NCI-H2196 (cell line): ENCODE measurements at regions not wholly inside any gene's neighbourhood (a gene's known extent, or its start where the extent isn't known, plus 50 kb on each side); places are given as distances from the start of the nearest gene placed in this dataset.

Experiments
- DNase-seq: peaks from one replicate; lab custom pipeline; 2025; ENCODE audit not compliant: unreplicated experiment; lab: John Stamatoyannopoulos, UW

- DNase-seq, result no peak
Measured at GRCh38 chr2:2635025-2635528, 304.0 kb upstream of the MYT1L start.

- no peak for DNase-seq
Measured at GRCh38 chr2:2633017-2633416, 301.9 kb upstream of the MYT1L start.

GRCh38 chr2:2623939-2624338 is 292.9 kb upstream of the MYT1L start:
- DNase-seq, result no peak

DNA sequence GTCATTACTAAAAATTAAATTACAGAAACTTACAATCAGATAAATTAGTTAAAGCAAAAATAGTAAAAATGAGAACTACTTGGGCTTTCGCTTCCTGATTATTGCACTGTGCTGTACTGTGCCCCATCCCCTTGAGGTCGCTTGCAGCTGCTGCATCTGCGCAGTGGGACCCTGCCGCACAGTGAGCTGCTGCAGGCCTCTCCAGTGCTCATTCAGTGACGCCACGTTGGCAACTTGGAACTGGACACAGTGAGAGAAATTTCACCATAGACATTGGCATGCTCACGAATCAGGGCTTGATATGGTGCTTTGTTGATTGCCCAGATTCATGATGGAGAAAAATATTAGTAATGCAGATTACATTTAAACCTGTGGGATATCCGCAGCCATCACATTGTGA is 290.8 kb upstream of the MYT1L start:
- no peak for DNase-seq

DNA sequence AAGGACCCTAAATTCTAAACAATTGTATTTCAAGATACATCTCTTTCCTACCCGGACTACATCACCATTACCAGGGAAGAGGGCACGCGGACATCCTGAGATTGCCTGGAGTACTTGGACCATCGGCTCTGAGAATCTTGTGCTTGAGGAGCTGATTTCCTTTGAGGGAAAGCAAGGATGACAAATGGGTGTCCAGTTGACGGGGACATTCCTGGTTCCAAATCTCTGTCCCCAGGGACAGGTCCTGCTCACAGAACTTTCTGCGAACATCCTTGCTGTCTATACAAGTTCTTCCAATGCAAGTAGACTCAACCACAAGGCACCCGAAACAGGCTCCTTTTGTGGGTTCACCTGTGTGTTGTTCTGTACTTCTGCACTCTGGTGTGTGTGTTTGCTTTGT is 289.5 kb upstream of the MYT1L start:
- DNase-seq, result no peak

- no peak for DNase-seq
Measured at GRCh38 chr2:2619995-2620394, 288.9 kb upstream of the MYT1L start.

DNA sequence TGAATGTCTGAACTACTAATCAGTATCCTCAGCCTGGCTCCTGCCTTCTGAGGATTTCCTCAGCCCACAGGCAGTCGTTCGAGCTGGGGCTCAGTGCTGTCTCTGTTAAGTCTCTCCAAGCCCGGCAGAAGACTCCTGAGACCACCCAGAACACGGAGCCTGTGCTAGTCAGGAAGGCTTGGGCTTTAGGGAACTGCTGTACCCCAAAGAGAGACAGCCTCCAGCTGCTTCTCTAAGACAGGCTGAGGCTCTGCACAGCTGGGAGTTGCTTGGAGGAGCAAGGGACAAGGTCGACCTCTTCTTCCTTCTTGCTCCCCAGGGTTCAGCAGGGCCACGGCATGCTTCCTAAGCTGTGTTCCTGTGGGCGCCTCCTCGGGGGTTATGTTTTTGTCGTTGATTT is 283.4 kb upstream of the MYT1L start:
- DNase-seq, result no peak

DNA sequence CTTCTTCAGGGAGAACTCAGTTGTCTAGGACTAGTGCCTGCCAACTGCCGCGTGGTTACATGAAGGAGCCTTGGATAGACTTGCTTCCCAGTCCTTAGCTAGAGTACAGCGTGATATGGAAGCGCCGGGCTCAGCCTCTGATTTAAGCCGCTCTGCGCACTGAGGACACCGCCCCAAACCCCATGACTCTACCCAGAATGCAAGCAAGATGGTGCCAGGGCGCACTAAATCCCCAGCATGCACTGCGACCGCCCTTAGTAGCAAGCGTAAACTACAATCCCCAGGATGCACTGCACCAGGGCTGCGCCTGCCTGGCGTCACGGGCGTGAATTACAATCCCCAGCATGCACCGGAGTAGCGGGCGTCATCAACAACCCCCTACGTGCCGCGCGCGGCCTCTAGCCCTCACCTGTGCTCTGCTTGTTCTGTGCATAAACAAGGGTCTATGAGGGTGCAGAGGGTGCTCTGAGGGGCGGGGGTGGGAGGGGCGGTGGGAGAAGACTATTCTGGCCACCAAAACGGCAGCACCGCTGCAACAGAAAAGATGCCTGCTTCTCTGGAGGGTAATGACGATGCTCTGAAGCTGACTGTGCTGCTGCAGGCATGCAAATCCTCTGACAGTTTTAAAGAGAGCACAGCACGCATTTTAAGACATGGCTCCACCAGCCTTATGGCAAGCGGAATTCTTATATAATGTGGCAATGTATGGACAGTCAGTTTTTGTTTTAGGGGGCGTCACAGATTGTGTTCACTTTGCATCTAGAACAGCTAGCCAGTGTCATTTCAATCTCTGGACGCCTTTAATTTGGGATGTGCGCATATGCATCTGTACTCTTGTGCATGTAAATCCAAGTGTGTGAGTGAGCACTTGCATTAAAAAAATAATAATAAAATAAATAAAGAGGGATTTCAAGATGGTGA is 282.5 kb upstream of the MYT1L start:
- DNase-seq, result peak; percentile 96

GRCh38 chr2:2610751-2611150 is 279.7 kb upstream of the MYT1L start:
- no peak for DNase-seq

- DNase-seq, result no peak
Measured at GRCh38 chr2:2600366-2600765, 269.3 kb upstream of the MYT1L start.

- no peak for DNase-seq
Measured at GRCh38 chr2:2599441-2599840, 268.4 kb upstream of the MYT1L start.

DNA sequence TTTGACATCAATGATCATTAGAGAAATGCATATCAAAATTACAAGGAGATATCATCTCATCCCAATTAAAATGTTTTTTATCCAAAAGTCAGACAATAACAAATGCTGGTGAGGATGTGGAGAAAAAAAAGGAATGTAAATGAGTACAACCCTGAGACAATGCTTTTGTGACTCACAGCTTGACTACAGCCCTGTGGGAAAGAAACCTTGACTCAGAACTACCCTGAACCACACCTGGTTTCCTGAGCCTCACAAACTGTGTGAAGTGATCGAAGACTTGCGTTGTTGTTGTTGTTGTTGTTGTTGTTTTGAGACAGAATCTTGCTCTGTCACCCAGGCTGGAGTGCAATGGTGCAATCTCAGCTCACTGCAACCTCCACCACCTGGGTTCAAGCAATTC is 266.6 kb upstream of the MYT1L start:
- DNase-seq, result no peak

DNA sequence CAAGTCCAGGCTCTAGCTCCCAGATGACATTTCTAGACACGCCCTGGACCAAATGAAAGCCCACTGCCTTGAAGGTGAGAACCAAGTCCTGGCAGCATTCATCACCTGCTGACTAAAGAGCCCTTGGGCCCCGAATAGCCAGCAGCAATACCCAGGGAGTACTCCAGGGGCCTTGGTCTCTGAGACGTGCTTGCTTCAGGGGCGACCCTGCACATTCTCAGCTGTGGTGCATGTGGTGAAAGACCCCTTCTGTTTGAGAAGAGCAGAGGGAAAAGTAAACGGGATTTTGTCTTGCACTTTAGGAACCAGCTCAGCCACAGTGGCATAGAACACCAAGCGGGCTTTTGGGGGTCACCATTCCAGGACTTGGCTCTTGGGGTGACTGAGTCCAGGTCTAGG is 260.5 kb upstream of the MYT1L start:
- no peak for DNase-seq

GRCh38 chr2:2590841-2591541 is 259.9 kb upstream of the MYT1L start:
- DNase-seq, result no peak

DNA sequence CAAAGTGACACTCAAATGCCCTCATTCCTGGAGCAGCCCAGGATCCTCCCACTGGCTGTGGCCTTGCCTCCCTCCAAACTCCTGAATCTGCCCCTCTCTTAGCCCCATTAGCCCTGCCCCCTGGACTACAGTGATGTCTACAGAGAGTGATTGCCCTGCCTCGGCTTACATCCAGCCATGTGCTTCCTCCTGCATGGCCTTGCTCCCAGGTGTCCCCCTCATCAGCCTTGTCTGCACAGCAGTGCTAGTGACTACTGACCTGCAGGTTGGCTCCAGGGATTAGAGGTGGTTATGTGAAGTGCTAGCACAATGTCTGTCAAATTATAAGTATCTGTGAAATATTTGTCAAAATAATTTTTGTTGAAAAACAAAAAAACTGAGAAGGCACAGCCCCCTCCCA is 259.1 kb upstream of the MYT1L start:
- DNase-seq, result no peak

- DNase-seq, result no peak
Measured at GRCh38 chr2:2588777-2589176, 257.7 kb upstream of the MYT1L start.

DNA sequence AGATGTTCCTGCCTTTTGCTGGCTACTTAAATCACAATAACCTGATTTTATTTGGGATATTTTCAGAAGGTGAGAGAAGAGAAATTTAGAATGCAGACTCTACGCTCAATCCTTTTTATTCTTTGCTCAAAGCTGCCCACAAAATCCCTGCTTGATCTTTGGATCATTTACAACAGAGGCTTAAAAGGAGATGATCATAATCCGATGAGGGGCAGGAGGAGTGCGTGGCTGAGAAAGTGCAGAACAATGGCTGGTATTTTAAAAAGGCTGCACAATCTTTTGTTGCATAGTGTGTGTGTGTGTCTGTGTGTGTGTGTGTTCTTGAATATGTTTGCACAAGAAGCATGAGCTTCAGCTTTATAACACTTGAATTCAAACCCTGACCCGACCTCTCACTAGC is 256.3 kb upstream of the MYT1L start:
- no peak for DNase-seq

GRCh38 chr2:2586931-2587330 is 255.9 kb upstream of the MYT1L start:
- no peak for DNase-seq

DNA sequence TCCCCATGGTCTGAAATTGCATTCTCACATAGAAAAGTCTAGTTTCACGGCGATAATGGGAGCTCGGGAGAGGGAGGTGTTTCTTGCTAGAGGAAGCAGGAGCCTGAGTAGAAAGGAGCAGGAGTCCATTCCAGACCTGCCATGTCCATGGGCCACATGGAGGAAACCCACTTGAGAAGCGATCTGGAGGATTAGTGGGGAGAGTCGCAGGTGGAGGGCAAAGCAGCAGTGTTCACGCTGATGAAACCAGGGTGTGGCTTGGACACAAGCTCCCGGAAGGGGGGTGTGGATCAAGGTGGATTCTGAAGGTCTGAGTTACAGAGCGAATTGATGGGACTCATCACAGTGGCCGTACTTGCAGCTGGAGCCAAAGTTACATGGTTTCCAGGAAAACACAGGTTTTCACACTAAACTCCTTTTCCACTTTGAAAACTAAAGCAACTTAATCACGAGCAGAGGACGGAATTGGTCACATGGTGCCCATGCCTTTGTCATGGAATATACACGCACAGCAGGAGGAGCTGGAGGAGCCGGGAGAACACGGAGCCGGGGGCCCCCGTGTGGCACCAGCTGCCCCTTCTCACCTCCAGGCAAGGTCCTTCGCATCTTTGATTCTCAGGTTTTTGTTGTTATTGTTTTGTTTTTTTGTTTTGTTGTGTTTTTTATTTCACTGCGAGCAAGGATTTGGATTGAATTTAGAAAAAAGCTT is 255.1 kb upstream of the MYT1L start:
- no peak for DNase-seq

DNA sequence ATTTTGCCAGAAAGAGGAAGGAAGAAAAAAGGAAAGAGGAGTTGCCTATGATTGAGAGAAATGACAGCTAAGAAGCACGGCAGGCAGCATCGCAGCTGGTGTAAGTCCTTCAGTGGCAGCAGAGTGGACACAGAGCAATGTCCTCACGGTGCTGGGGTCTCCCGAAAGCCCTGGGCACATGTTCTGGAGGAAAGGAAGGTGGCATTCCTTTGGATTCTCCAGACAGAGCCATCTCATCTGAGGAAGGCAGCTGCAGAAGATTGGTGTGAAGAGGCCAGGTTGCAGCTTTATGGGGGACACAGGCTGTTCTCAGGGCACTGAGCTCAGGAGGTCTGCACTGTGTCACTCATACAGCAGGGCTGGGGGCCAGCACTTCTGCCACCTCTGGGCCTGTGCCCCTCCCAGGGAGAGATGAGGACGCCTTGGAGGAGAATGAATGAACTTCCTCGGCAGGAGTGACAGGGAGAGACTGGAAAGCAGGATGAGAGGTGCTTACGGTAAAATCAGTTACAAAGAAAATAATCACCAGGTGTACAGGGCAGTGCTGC is 252.0 kb upstream of the MYT1L start:
- DNase-seq, result no peak
